HEK293 (cell line): ENCODE measurements at regions not wholly inside any gene's neighbourhood (a gene's known extent, or its start where the extent isn't known, plus 50 kb on each side); places are given as distances from the start of the nearest gene placed in this dataset.
"Not testable (repeated sequence)": the region's sequence is repeated elsewhere in the genome, so short reads cannot be mapped to it uniquely, and the experiment has no call there.

Experiments
- TF ChIP-seq, protein P1 (sequence below): fragments of 450-650 bp; formaldehyde crosslinking; IDR thresholded peaks from 2 replicates; pipeline ENCODE4 v1.5.1; 2016; ENCODE audit warnings: missing biosample characterization, missing genetic modification characterization
- TF ChIP-seq, protein P2 (sequence below): fragments of 450-650 bp; IDR thresholded peaks from 2 replicates; pipeline ENCODE4 v1.5.1; 2018; ENCODE audit warnings: missing biosample characterization, mild to moderate bottlenecking, missing genetic modification characterization

DNA sequence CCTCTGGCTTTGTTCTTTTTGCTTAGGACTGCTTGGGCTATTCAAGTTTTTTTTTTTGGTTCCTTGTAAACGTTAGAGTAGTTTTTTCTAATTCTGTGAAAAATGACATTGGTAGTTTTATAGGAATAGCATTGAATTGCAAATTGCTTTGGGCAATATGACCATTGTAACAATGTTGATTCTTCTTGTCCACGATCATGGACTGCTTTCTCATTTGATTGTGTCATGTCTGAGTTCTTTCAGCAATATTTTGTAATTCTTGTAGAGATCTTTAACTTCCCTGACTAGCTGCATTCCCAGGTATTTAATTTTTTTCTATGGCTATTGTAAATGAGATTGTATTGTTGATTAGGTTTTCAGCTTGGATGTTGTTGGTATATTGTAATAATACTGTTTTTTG lies 286.2 kb upstream of the C1QTNF3 start:
- TF ChIP-seq, protein P1, sequence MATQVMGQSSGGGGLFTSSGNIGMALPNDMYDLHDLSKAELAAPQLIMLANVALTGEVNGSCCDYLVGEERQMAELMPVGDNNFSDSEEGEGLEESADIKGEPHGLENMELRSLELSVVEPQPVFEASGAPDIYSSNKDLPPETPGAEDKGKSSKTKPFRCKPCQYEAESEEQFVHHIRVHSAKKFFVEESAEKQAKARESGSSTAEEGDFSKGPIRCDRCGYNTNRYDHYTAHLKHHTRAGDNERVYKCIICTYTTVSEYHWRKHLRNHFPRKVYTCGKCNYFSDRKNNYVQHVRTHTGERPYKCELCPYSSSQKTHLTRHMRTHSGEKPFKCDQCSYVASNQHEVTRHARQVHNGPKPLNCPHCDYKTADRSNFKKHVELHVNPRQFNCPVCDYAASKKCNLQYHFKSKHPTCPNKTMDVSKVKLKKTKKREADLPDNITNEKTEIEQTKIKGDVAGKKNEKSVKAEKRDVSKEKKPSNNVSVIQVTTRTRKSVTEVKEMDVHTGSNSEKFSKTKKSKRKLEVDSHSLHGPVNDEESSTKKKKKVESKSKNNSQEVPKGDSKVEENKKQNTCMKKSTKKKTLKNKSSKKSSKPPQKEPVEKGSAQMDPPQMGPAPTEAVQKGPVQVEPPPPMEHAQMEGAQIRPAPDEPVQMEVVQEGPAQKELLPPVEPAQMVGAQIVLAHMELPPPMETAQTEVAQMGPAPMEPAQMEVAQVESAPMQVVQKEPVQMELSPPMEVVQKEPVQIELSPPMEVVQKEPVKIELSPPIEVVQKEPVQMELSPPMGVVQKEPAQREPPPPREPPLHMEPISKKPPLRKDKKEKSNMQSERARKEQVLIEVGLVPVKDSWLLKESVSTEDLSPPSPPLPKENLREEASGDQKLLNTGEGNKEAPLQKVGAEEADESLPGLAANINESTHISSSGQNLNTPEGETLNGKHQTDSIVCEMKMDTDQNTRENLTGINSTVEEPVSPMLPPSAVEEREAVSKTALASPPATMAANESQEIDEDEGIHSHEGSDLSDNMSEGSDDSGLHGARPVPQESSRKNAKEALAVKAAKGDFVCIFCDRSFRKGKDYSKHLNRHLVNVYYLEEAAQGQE (tag by site-specific recombination): not testable (repeated sequence)
- TF ChIP-seq, protein P2, sequence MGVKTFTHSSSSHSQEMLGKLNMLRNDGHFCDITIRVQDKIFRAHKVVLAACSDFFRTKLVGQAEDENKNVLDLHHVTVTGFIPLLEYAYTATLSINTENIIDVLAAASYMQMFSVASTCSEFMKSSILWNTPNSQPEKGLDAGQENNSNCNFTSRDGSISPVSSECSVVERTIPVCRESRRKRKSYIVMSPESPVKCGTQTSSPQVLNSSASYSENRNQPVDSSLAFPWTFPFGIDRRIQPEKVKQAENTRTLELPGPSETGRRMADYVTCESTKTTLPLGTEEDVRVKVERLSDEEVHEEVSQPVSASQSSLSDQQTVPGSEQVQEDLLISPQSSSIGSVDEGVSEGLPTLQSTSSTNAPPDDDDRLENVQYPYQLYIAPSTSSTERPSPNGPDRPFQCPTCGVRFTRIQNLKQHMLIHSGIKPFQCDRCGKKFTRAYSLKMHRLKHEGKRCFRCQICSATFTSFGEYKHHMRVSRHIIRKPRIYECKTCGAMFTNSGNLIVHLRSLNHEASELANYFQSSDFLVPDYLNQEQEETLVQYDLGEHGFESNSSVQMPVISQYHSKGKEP: not testable (repeated sequence)
